CD14-positive monocyte (primary cell): ENCODE measurements at regions not wholly inside any gene's neighbourhood (a gene's known extent, or its start where the extent isn't known, plus 50 kb on each side); places are given as distances from the start of the nearest gene placed in this dataset.

Source experiments
- DNase-seq, 3 donors: peaks; one replicate each; pipeline ENCODE4 v3.0.0-alpha.2; 2011 to 2022
- H2AFZ ChIP-seq: 2 replicates; pipeline ENCODE4 v1.6.0; 2012; ENCODE audit warnings: mild to moderate bottlenecking, low read depth, low read length, inconsistent platforms; ENCODE audit not compliant: insufficient read depth, poor library complexity, severe bottlenecking
- H3K27ac ChIP-seq, 2 donors: 1 replicate in 1 of 2; 2 replicates in 1 of 2; pipeline ENCODE4 v1.5.1; 2012 to 2013; ENCODE audit warnings: low read length in 2 of 2, control low read depth in 1 of 2, inconsistent platforms in 1 of 2, low read depth in 1 of 2, mild to moderate bottlenecking in 1 of 2
- H3K27me3 ChIP-seq, 2 donors: one replicate each; pipeline versions ENCODE4 v1.6.0 to v1.6.1; 2011 to 2013; ENCODE audit warnings: low read length in 2 of 2; ENCODE audit not compliant: control insufficient read depth in 2 of 2, insufficient read depth in 2 of 2
- H3K36me3 ChIP-seq, 2 donors: replicated peaks in 1 of 2; 1 replicate in 1 of 2; 2 replicates in 1 of 2; pipeline versions ENCODE4 v1.5.1 to v1.6.1; 2012 to 2013; ENCODE audit warnings: low read length in 2 of 2, control low read depth in 1 of 2, inconsistent platforms in 1 of 2, mild to moderate bottlenecking in 1 of 2; ENCODE audit not compliant: insufficient read depth in 2 of 2, control insufficient read depth in 1 of 2
- H3K4me1 ChIP-seq, 2 donors: 1 replicate in 1 of 2; 2 replicates in 1 of 2; pipeline versions ENCODE4 v1.5.1 to v1.6.1; 2012 to 2013; ENCODE audit warnings: low read length in 2 of 2, control low read depth in 1 of 2, inconsistent platforms in 1 of 2, mild to moderate bottlenecking in 1 of 2, moderate library complexity in 1 of 2; ENCODE audit not compliant: insufficient read depth in 2 of 2, control insufficient read depth in 1 of 2
- H3K4me2 ChIP-seq: replicated peaks from 2 replicates; pipeline ENCODE3; 2012; ENCODE audit warnings: low read length, moderate library complexity, mild to moderate bottlenecking; ENCODE audit not compliant: poor library complexity, severe bottlenecking; ENCODE audit errors: extremely low read depth
- H3K4me3 ChIP-seq, 3 experiments: fragments of 200-600 bp in 1 of 3; sonication (generic) in 1 of 3; replicated peaks in 1 of 3; 1 replicate in 2 of 3; 2 replicates in 1 of 3; pipeline ENCODE4 v1.5.1; 2011 to 2013; ENCODE audit warnings: low read length in 3 of 3, mild to moderate bottlenecking in 3 of 3, control low read depth in 2 of 3, low read depth in 2 of 3, inconsistent platforms in 1 of 3, moderate library complexity in 1 of 3
- H3K79me2 ChIP-seq: 2 replicates; pipeline ENCODE4 v1.6.0; 2012; ENCODE audit warnings: mild to moderate bottlenecking, control low read depth, inconsistent platforms, low read length, moderate library complexity; ENCODE audit not compliant: insufficient read depth
- H3K9ac ChIP-seq: 2 replicates; pipeline ENCODE4 v1.6.0; 2017; ENCODE audit warnings: low read length, mild to moderate bottlenecking; ENCODE audit not compliant: insufficient read depth, poor library complexity, severe bottlenecking
- H3K9me3 ChIP-seq, 2 donors: replicated peaks in 1 of 2; 1 replicate in 1 of 2; 2 replicates in 1 of 2; pipeline versions ENCODE4 v1.5.1 to v1.6.1; 2012 to 2013; ENCODE audit warnings: low read length in 2 of 2, control low read depth in 1 of 2; ENCODE audit not compliant: control insufficient read depth in 1 of 2, insufficient read depth in 1 of 2
- H4K20me1 ChIP-seq: 2 replicates; pipeline ENCODE4 v1.6.0; 2012; ENCODE audit warnings: mild to moderate bottlenecking, low read length, control low read depth, moderate library complexity; ENCODE audit not compliant: insufficient read depth
- H3K27ac Mint-ChIP-seq, 7 donors: one replicate each; pipeline ENCODE4 v1.8.0; 2020; ENCODE audit warnings: mild to moderate bottlenecking in 7 of 7, mixed read lengths in 7 of 7, moderate library complexity in 6 of 7, inconsistent platforms in 2 of 7
- H3K27me3 Mint-ChIP-seq, 3 donors: one replicate each; pipeline ENCODE4 v1.8.0; 2021 to 2022; ENCODE audit warnings: low read depth in 3 of 3, mild to moderate bottlenecking in 3 of 3, mixed read lengths in 3 of 3, moderate library complexity in 3 of 3, inconsistent platforms in 1 of 3
- H3K36me3 Mint-ChIP-seq, 2 donors: one replicate each; pipeline ENCODE4 v1.8.0; 2020; ENCODE audit warnings: mixed read lengths in 2 of 2, inconsistent platforms in 1 of 2, mild to moderate bottlenecking in 1 of 2
- H3K4me1 Mint-ChIP-seq: one replicate; pipeline ENCODE4 v1.8.0; 2020; ENCODE audit warnings: mild to moderate bottlenecking, mixed read lengths
- H3K4me3 Mint-ChIP-seq, 2 donors: one replicate each; pipeline ENCODE4 v1.8.0; 2020; ENCODE audit warnings: mild to moderate bottlenecking in 2 of 2, mixed read lengths in 2 of 2, moderate library complexity in 1 of 2
- H3K9me3 Mint-ChIP-seq, 7 donors: one replicate each; pipeline ENCODE4 v1.8.0; 2020 to 2022; ENCODE audit warnings: mixed read lengths in 7 of 7, mild to moderate bottlenecking in 6 of 7, moderate library complexity in 6 of 7, inconsistent platforms in 2 of 7
- CTCF ChIP-seq: fragments of 200-600 bp; IDR thresholded peaks from one replicate; pipeline ENCODE4 v1.8.0; 2022; ENCODE audit warnings: antibody characterized with exemption, mild to moderate bottlenecking
- WGBS: methylation state at CpG from one replicate; pipeline ENCODE4 v1.1.5; 2013; ENCODE audit warnings: missing lambda C conversion rate; ENCODE audit not compliant: insufficient coverage; 5-methylcytosine and 5-hydroxymethylcytosine counted together
- intact Hi-C, 2 donors: fragments of 100-400 bp; cut with micrococcal nuclease; formaldehyde crosslinking; loops; one replicate each; pipeline versions ENCODE4 v1.15.0 to v1.15.1; 2023

- Histone ChIP-seq H3K36me3 (no peaks in the 10 kb centered on the region), H2AFZ (no peak overlapping the region), H3K4me2 (no peak overlapping the region), H4K20me1 (no peaks in the 10 kb centered on the region), H3K27ac (peak overlapping the region; percentile 70 to 93), H3K79me2 (peaks cover 33% of the 10 kb centered on the region), H3K9me3 (no peaks in the 10 kb centered on the region), H3K4me3 (no peak overlapping the region), H3K27me3 (no peaks in the 10 kb centered on the region), H3K4me1 (peaks cover 92 to 98% of the 10 kb centered on the region in 2 donors), H3K9ac (no peak overlapping the region)
- intact Hi-C loops, result loop anchor here (5.0 to 10.0 kb wide), 2 partner anchors 73 to 75 kb away; partner anchors contain the start of gene ZNF516 (in 2 of the 2)
- H3K27ac Mint-ChIP-seq, result peak overlapping the region; percentile 93 to 99 (median 95)
- WGBS, result 95% methylated on average over 12 of the region's 15 CpGs
- no peak for TF ChIP-seq CTCF
- peaks cover 2 to 10% of the 10 kb centered on the region in 2 donors for H3K36me3 Mint-ChIP-seq
- no peaks in the 10 kb centered on the region for H3K9me3 Mint-ChIP-seq
- DNase-seq, result no peak
- H3K4me1 Mint-ChIP-seq, result peaks cover 88% of the 10 kb centered on the region
- H3K4me3 Mint-ChIP-seq, result no peak overlapping the region
- H3K27me3 Mint-ChIP-seq, result no peaks in the 10 kb centered on the region
Observed at GRCh38 chr18:76569644-76570419, 74.8 kb upstream of the ZNF516 start.

- H3K4me1 Mint-ChIP-seq, result peaks cover 95% of the 10 kb centered on the region
- H3K4me3 Mint-ChIP-seq, result peak overlapping the region; percentile 42 to 80
- Histone ChIP-seq H3K27ac (peak overlapping the region; percentile 70 to 93), H3K36me3 (no peaks in the 10 kb centered on the region), H3K4me2 (peak overlapping the region; percentile 51), H3K9ac (no peak overlapping the region), H2AFZ (no peak overlapping the region), H3K79me2 (peaks cover 31% of the 10 kb centered on the region), H3K4me3 (peak overlapping the region in 1 of 3 experiments; percentile 25), H3K27me3 (no peaks in the 10 kb centered on the region), H3K9me3 (no peaks in the 10 kb centered on the region), H4K20me1 (no peaks in the 10 kb centered on the region), H3K4me1 (peaks cover 97 to 99% of the 10 kb centered on the region in 2 donors)
- H3K27ac Mint-ChIP-seq, result peak overlapping the region; percentile 93 to 99 (median 95)
- H3K9me3 Mint-ChIP-seq, result no peaks in the 10 kb centered on the region
- H3K27me3 Mint-ChIP-seq, result peaks cover 0 to 2% (median 0%) of the 10 kb centered on the region in 3 donors
- intact Hi-C loops, result loop anchor here (5.0 to 10.0 kb wide), 2 partner anchors 71 to 74 kb away; partner anchors contain the start of gene ZNF516 (in 2 of the 2)
- peak; percentile 61 to 87 (median 74) for DNase-seq
- WGBS, result 0% methylated on average over 1 of the region's 1 CpG
- H3K36me3 Mint-ChIP-seq, result peaks cover 2 to 10% of the 10 kb centered on the region in 2 donors
- no peak for TF ChIP-seq CTCF
Observed at GRCh38 chr18:76568731-76569130, 73.7 kb upstream of the ZNF516 start.
